ENCODE measurements at regions not wholly inside any gene's neighbourhood (a gene's known extent, or its start where the extent isn't known, plus 50 kb on each side); places are given as distances from the start of the nearest gene placed in this dataset.

DNA sequence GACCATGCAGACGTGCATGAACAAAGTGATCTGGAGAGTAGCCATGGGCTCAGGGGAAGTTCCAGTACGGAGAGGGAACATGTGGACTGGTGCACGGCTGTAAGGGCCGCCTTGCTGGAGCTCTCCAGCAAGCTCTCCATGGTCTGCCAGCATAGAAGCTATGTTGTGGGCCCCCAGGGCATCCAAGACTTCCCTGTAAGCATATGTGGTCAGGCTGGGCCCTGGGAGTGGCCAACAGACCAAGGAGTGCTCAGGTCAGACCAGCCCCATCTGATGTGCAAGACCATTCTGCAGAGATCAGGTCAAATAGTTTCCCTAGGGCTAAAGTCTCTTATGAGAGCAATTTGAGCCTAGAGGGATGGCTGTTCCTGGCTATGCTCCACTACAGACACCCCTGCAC, 110.1 kb upstream of the DAZL start:
- Mint-ChIP-seq H3K36me3 (ENCODE audit: low read depth) (peaks cover 13% of the 10 kb centered on the region; the same call in 2 of the 3 replicates), H3K4me1 (0 out of 3 replicates have a peak, but pooled peaks cover 2% of the 10 kb centered on the region), H3K4me3 (no peak overlapping the region), H3K27ac (no peak overlapping the region), H3K27me3 (ENCODE audit: insufficient read depth, low read depth, poor library complexity) (no peaks in the 10 kb centered on the region), H3K9me3 (peaks cover 23% of the 10 kb centered on the region)
- Histone ChIP-seq H3F3A (replicated peaks; ENCODE audit: low read depth) (no peaks in the 10 kb centered on the region), H3K4me3 (no peak overlapping the region), H3K4me1 (ENCODE audit: insufficient read depth) (no peaks in the 10 kb centered on the region), H3K27me3 (ENCODE audit: insufficient read depth) (no peaks in the 10 kb centered on the region), H4K20me1 (replicated peaks; ENCODE audit: insufficient read depth) (no peaks in the 10 kb centered on the region), H3K9me2 (ENCODE audit: insufficient read depth) (peaks cover 38% of the 10 kb centered on the region), H2AFZ (no peak overlapping the region), H3K36me3 (ENCODE audit: insufficient read depth) (peaks cover 8% of the 10 kb centered on the region; the same call in 1 of the 2 replicates), H3K27ac (ENCODE audit: low read depth) (no peak overlapping the region), H3K79me2 (replicated peaks; ENCODE audit: insufficient read depth) (no peaks in the 10 kb centered on the region), H3K4me2 (no peak overlapping the region)
- no peak for DNase-seq (ENCODE audit: low spot score)
- no peak for ATAC-seq
- TF ChIP-seq, protein P1, sequence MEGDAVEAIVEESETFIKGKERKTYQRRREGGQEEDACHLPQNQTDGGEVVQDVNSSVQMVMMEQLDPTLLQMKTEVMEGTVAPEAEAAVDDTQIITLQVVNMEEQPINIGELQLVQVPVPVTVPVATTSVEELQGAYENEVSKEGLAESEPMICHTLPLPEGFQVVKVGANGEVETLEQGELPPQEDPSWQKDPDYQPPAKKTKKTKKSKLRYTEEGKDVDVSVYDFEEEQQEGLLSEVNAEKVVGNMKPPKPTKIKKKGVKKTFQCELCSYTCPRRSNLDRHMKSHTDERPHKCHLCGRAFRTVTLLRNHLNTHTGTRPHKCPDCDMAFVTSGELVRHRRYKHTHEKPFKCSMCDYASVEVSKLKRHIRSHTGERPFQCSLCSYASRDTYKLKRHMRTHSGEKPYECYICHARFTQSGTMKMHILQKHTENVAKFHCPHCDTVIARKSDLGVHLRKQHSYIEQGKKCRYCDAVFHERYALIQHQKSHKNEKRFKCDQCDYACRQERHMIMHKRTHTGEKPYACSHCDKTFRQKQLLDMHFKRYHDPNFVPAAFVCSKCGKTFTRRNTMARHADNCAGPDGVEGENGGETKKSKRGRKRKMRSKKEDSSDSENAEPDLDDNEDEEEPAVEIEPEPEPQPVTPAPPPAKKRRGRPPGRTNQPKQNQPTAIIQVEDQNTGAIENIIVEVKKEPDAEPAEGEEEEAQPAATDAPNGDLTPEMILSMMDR (conservative IDR thresholded peaks at IDR 0.05; ENCODE audit: low read depth in 2 of 2) = no peak
- TF ChIP-seq ZNF331 (CRISPR knock-in tag; IDR thresholded peaks at IDR 0.05; ENCODE audit: low read depth) (no peak), CREB1 (CRISPR knock-in tag; IDR thresholded peaks at IDR 0.05; ENCODE audit: low read depth) (no peak), EZH2 (IDR thresholded peaks at IDR 0.05; ENCODE audit: low read depth, unreplicated experiment) (no peak), POLR2AphosphoS5 (IDR thresholded peaks at IDR 0.05; ENCODE audit: low read depth) (no peak), EZH2phosphoT487 (IDR thresholded peaks at IDR 0.05; ENCODE audit: unreplicated experiment) (no peak), NANOG (IDR thresholded peaks at IDR 0.05; ENCODE audit: borderline replicate concordance) (no peak), JUNB (IDR thresholded peaks at IDR 0.05; ENCODE audit: unreplicated experiment) (no peak), STAT1 (IDR thresholded peaks at IDR 0.05; ENCODE audit: unreplicated experiment) (no peak), ZNF114 (CRISPR knock-in tag; IDR thresholded peaks at IDR 0.05) (no peak)
- TF ChIP-seq, protein P2, sequence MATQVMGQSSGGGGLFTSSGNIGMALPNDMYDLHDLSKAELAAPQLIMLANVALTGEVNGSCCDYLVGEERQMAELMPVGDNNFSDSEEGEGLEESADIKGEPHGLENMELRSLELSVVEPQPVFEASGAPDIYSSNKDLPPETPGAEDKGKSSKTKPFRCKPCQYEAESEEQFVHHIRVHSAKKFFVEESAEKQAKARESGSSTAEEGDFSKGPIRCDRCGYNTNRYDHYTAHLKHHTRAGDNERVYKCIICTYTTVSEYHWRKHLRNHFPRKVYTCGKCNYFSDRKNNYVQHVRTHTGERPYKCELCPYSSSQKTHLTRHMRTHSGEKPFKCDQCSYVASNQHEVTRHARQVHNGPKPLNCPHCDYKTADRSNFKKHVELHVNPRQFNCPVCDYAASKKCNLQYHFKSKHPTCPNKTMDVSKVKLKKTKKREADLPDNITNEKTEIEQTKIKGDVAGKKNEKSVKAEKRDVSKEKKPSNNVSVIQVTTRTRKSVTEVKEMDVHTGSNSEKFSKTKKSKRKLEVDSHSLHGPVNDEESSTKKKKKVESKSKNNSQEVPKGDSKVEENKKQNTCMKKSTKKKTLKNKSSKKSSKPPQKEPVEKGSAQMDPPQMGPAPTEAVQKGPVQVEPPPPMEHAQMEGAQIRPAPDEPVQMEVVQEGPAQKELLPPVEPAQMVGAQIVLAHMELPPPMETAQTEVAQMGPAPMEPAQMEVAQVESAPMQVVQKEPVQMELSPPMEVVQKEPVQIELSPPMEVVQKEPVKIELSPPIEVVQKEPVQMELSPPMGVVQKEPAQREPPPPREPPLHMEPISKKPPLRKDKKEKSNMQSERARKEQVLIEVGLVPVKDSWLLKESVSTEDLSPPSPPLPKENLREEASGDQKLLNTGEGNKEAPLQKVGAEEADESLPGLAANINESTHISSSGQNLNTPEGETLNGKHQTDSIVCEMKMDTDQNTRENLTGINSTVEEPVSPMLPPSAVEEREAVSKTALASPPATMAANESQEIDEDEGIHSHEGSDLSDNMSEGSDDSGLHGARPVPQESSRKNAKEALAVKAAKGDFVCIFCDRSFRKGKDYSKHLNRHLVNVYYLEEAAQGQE (IDR thresholded peaks at IDR 0.05; ENCODE audit: unreplicated experiment) = no peak
- TF ChIP-seq, protein P3, sequence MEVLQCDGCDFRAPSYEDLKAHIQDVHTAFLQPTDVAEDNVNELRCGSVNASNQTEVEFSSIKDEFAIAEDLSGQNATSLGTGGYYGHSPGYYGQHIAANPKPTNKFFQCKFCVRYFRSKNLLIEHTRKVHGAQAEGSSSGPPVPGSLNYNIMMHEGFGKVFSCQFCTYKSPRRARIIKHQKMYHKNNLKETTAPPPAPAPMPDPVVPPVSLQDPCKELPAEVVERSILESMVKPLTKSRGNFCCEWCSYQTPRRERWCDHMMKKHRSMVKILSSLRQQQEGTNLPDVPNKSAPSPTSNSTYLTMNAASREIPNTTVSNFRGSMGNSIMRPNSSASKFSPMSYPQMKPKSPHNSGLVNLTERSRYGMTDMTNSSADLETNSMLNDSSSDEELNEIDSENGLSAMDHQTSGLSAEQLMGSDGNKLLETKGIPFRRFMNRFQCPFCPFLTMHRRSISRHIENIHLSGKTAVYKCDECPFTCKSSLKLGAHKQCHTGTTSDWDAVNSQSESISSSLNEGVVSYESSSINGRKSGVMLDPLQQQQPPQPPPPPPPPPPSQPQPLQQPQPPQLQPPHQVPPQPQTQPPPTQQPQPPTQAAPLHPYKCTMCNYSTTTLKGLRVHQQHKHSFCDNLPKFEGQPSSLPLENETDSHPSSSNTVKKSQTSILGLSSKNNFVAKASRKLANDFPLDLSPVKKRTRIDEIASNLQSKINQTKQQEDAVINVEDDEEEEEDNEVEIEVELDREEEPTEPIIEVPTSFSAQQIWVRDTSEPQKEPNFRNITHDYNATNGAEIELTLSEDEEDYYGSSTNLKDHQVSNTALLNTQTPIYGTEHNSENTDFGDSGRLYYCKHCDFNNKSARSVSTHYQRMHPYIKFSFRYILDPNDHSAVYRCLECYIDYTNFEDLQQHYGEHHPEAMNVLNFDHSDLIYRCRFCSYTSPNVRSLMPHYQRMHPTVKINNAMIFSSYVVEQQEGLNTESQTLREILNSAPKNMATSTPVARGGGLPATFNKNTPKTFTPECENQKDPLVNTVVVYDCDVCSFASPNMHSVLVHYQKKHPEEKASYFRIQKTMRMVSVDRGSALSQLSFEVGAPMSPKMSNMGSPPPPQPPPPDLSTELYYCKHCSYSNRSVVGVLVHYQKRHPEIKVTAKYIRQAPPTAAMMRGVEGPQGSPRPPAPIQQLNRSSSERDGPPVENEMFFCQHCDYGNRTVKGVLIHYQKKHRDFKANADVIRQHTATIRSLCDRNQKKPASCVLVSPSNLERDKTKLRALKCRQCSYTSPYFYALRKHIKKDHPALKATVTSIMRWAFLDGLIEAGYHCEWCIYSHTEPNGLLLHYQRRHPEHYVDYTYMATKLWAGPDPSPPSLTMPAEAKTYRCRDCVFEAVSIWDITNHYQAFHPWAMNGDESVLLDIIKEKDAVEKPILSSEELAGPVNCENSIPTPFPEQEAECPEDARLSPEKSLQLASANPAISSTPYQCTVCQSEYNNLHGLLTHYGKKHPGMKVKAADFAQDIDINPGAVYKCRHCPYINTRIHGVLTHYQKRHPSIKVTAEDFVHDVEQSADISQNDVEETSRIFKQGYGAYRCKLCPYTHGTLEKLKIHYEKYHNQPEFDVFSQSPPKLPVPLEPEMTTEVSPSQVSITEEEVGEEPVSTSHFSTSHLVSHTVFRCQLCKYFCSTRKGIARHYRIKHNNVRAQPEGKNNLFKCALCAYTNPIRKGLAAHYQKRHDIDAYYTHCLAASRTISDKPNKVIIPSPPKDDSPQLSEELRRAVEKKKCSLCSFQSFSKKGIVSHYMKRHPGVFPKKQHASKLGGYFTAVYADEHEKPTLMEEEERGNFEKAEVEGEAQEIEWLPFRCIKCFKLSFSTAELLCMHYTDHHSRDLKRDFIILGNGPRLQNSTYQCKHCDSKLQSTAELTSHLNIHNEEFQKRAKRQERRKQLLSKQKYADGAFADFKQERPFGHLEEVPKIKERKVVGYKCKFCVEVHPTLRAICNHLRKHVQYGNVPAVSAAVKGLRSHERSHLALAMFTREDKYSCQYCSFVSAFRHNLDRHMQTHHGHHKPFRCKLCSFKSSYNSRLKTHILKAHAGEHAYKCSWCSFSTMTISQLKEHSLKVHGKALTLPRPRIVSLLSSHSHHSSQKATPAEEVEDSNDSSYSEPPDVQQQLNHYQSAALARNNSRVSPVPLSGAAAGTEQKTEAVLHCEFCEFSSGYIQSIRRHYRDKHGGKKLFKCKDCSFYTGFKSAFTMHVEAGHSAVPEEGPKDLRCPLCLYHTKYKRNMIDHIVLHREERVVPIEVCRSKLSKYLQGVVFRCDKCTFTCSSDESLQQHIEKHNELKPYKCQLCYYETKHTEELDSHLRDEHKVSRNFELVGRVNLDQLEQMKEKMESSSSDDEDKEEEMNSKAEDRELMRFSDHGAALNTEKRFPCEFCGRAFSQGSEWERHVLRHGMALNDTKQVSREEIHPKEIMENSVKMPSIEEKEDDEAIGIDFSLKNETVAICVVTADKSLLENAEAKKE (CRISPR knock-in tag; IDR thresholded peaks at IDR 0.05) = no peak
- TF ChIP-seq, protein P4, sequence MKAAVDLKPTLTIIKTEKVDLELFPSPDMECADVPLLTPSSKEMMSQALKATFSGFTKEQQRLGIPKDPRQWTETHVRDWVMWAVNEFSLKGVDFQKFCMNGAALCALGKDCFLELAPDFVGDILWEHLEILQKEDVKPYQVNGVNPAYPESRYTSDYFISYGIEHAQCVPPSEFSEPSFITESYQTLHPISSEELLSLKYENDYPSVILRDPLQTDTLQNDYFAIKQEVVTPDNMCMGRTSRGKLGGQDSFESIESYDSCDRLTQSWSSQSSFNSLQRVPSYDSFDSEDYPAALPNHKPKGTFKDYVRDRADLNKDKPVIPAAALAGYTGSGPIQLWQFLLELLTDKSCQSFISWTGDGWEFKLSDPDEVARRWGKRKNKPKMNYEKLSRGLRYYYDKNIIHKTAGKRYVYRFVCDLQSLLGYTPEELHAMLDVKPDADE (IDR thresholded peaks at IDR 0.05) = no peak

Data from GM23338 (cell line).